Mammary epithelial cell (primary cell): ENCODE measurements at regions not wholly inside any gene's neighbourhood (a gene's known extent, or its start where the extent isn't known, plus 50 kb on each side); places are given as distances from the start of the nearest gene placed in this dataset.

Experiments used
- EZH2 ChIP-seq: IDR thresholded peaks from 2 replicates; pipeline ENCODE4 v1.6.1; 2012; ENCODE audit warnings: low read length, inconsistent platforms, borderline replicate concordance
- TF ChIP-seq, protein P1 (sequence below), 2 donors: IDR thresholded peaks in 1 of 2; conservative IDR thresholded peaks in 1 of 2; 2 replicates each; pipeline ENCODE4 v1.5.1; 2011 to 2012; ENCODE audit warnings: inconsistent platforms in 2 of 2, low read length in 2 of 2, mild to moderate bottlenecking in 2 of 2, control low read depth in 1 of 2, low read depth in 1 of 2; ENCODE audit not compliant: insufficient read depth in 1 of 2; ENCODE audit errors: extremely low read depth in 1 of 2

GRCh38 chr18:78725426-78725825, 254.2 kb upstream of the SALL3 start:
- TF ChIP-seq, protein P1, sequence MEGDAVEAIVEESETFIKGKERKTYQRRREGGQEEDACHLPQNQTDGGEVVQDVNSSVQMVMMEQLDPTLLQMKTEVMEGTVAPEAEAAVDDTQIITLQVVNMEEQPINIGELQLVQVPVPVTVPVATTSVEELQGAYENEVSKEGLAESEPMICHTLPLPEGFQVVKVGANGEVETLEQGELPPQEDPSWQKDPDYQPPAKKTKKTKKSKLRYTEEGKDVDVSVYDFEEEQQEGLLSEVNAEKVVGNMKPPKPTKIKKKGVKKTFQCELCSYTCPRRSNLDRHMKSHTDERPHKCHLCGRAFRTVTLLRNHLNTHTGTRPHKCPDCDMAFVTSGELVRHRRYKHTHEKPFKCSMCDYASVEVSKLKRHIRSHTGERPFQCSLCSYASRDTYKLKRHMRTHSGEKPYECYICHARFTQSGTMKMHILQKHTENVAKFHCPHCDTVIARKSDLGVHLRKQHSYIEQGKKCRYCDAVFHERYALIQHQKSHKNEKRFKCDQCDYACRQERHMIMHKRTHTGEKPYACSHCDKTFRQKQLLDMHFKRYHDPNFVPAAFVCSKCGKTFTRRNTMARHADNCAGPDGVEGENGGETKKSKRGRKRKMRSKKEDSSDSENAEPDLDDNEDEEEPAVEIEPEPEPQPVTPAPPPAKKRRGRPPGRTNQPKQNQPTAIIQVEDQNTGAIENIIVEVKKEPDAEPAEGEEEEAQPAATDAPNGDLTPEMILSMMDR (conservative IDR thresholded peaks at IDR 0.05 in 1 of 2, IDR thresholded peaks at IDR 0.05 in 1 of 2; ENCODE audit: extremely low read depth in 1 of 2, insufficient read depth in 1 of 2, low read depth in 1 of 2, low read length in 2 of 2) = no peak
- no peak for TF ChIP-seq EZH2
